ENCODE measurements at regions not wholly inside any gene's neighbourhood (a gene's known extent, or its start where the extent isn't known, plus 50 kb on each side); places are given as distances from the start of the nearest gene placed in this dataset.
"Not testable (repeated sequence)": the region's sequence is repeated elsewhere in the genome, so short reads cannot be mapped to it uniquely, and the experiment has no call there.

- H3K4ac ChIP-seq (replicated peaks; ENCODE audit: insufficient read length, low read depth, low read length) = not testable (repeated sequence)
Measured at GRCh38 chr7:149556525-149556924, 58.9 kb upstream of the ZNF746 start.

GRCh38 chr7:149554821-149555220 lies 57.2 kb upstream of the ZNF746 start:
- peaks cover 0 to 44% (median 21%) of the 10 kb centered on the region in 4 experiments; a peak in 6 of 8 replicates for H3K36me3 ChIP-seq (ENCODE audit: control insufficient read depth in 2 of 4, insufficient read depth in 4 of 4, low read length in 3 of 4)
- H4K91ac ChIP-seq (replicated peaks; ENCODE audit: insufficient read length, low read length); POLR2A ChIA-PET (ENCODE audit: partially characterized antibody); H2BK20ac ChIP-seq (ENCODE audit: low read length); H2BK5ac ChIP-seq (ENCODE audit: low read depth, low read length); H3K4ac ChIP-seq (replicated peaks; ENCODE audit: insufficient read length, low read depth, low read length); H3K27ac ChIP-seq (ENCODE audit: low read depth, low read length); H4K20me1 ChIP-seq (replicated peaks in 1 of 2; ENCODE audit: control insufficient read depth in 1 of 2, insufficient read depth in 2 of 2, low read length in 2 of 2); H4K8ac ChIP-seq (ENCODE audit: extremely low read depth, insufficient read depth, low read length); CTCF ChIA-PET (ENCODE audit: partially characterized antibody); H3K18ac ChIP-seq (ENCODE audit: extremely low read depth, low read length); H3K79me2 ChIP-seq (ENCODE audit: control insufficient read depth in 1 of 2, insufficient read depth in 2 of 2, low read length in 2 of 2); H3K4me1 ChIP-seq (replicated peaks in 1 of 4; ENCODE audit: control insufficient read depth in 3 of 4, insufficient read depth in 4 of 4, low read length in 3 of 4); H2AFZ ChIP-seq (ENCODE audit: low read length); FAIRE-seq; H3K23me2 ChIP-seq (ENCODE audit: low read depth, low read length); H4K5ac ChIP-seq (ENCODE audit: insufficient read length, low read depth, low read length); H3K4me3 ChIP-seq (ENCODE audit: extremely low read depth in 1 of 4, insufficient read depth in 2 of 4, low read depth in 3 of 4, low read length in 4 of 4); H2AK5ac ChIP-seq (ENCODE audit: low read depth, low read length); H3K14ac ChIP-seq (ENCODE audit: insufficient read length); H3K79me1 ChIP-seq (ENCODE audit: low read depth, low read length); H3K4me2 ChIP-seq (ENCODE audit: insufficient read depth in 1 of 2, low read depth in 2 of 2, low read length in 2 of 2); H2BK15ac ChIP-seq (ENCODE audit: low read length); H2BK12ac ChIP-seq (ENCODE audit: low read depth, low read length); H3K9ac ChIP-seq (replicated peaks in 1 of 4; ENCODE audit: extremely low read depth in 1 of 4, low read depth in 3 of 4, low read length in 3 of 4); H2BK120ac ChIP-seq (replicated peaks; ENCODE audit: low read depth, low read length); H3K27me3 ChIP-seq (replicated peaks in 1 of 4; ENCODE audit: control insufficient read depth in 3 of 4, extremely low read depth in 1 of 4, insufficient read depth in 3 of 4, low read length in 3 of 4); H3K23ac ChIP-seq (ENCODE audit: insufficient read length); H3K56ac ChIP-seq (replicated peaks; ENCODE audit: insufficient read length, low read depth, low read length); DNase-seq (ENCODE audit: low read depth in 1 of 2, low spot score in 2 of 2): not testable (repeated sequence)
- 80% methylated on average over 2 of the region's 31 CpGs; no CpG with 5 or more reads in 1 of the 2 experiments for whole genome bisulfite sequencing, 2 experiments (ENCODE audit: extremely low coverage in 1 of 2, insufficient coverage in 1 of 2, insufficient read length in 1 of 2, insufficient replicate concordance in 2 of 2, low coverage in 1 of 2, low lambda C conversion rate in 2 of 2, missing lambda C conversion rate in 1 of 2)
- H3K9me3 ChIP-seq (ENCODE audit: insufficient read depth in 2 of 2, low read depth in 1 of 2, low read length in 1 of 2) = peaks cover 0 to 13% of the 10 kb centered on the region in 2 experiments; a peak in 1 of 4 replicates

More at GRCh38 chr7:149556525-149556924, 58.9 kb upstream of the ZNF746 start:
- not testable (repeated sequence) for H3K18ac ChIP-seq (ENCODE audit: extremely low read depth, low read length); H3K23me2 ChIP-seq (ENCODE audit: low read depth, low read length); H3K9ac ChIP-seq (replicated peaks in 1 of 4; ENCODE audit: extremely low read depth in 1 of 4, low read depth in 3 of 4, low read length in 3 of 4); H3K79me2 ChIP-seq (ENCODE audit: control insufficient read depth in 1 of 2, insufficient read depth in 2 of 2, low read length in 2 of 2); H4K8ac ChIP-seq (ENCODE audit: extremely low read depth, insufficient read depth, low read length); H3K56ac ChIP-seq (replicated peaks; ENCODE audit: insufficient read length, low read depth, low read length); H4K91ac ChIP-seq (replicated peaks; ENCODE audit: insufficient read length, low read length); H3K4me3 ChIP-seq (ENCODE audit: extremely low read depth in 1 of 4, insufficient read depth in 2 of 4, low read depth in 3 of 4, low read length in 4 of 4); H2AK5ac ChIP-seq (ENCODE audit: low read depth, low read length); H3K27me3 ChIP-seq (replicated peaks in 1 of 4; ENCODE audit: control insufficient read depth in 3 of 4, extremely low read depth in 1 of 4, insufficient read depth in 3 of 4, low read length in 3 of 4); H4K5ac ChIP-seq (ENCODE audit: insufficient read length, low read depth, low read length); H3K14ac ChIP-seq (ENCODE audit: insufficient read length); H2BK15ac ChIP-seq (ENCODE audit: low read length); H2AFZ ChIP-seq (ENCODE audit: low read length); DNase-seq (ENCODE audit: low read depth in 1 of 2, low spot score in 2 of 2); H2BK120ac ChIP-seq (replicated peaks; ENCODE audit: low read depth, low read length); H4K20me1 ChIP-seq (replicated peaks in 1 of 2; ENCODE audit: control insufficient read depth in 1 of 2, insufficient read depth in 2 of 2, low read length in 2 of 2); H3K4me1 ChIP-seq (replicated peaks in 1 of 4; ENCODE audit: control insufficient read depth in 3 of 4, insufficient read depth in 4 of 4, low read length in 3 of 4); H3K4me2 ChIP-seq (ENCODE audit: insufficient read depth in 1 of 2, low read depth in 2 of 2, low read length in 2 of 2); H3K23ac ChIP-seq (ENCODE audit: insufficient read length); H3K79me1 ChIP-seq (ENCODE audit: low read depth, low read length); H2BK20ac ChIP-seq (ENCODE audit: low read length); H2BK12ac ChIP-seq (ENCODE audit: low read depth, low read length); H2BK5ac ChIP-seq (ENCODE audit: low read depth, low read length); FAIRE-seq; H3K27ac ChIP-seq (ENCODE audit: low read depth, low read length)
- CTCF ChIA-PET (ENCODE audit: partially characterized antibody) = interaction anchor here (2.3 kb wide), 1 partner anchor 11 kb away, joined by 4 read pairs; no protein-coding TSS in a partner anchor
- Histone ChIP-seq H3K36me3 (ENCODE audit: control insufficient read depth in 2 of 4, insufficient read depth in 4 of 4, low read length in 3 of 4) (peaks cover 0 to 28% (median 10%) of the 10 kb centered on the region in 4 experiments; a peak in 5 of 8 replicates), H3K9me3 (ENCODE audit: insufficient read depth in 2 of 2, low read depth in 1 of 2, low read length in 1 of 2) (peaks cover 0 to 13% of the 10 kb centered on the region in 2 experiments; a peak in 1 of 4 replicates)
- POLR2A ChIA-PET (ENCODE audit: partially characterized antibody) = interaction anchor here (1.0 kb wide), 1 partner anchor 13 kb away, joined by 4 read pairs; no protein-coding TSS in a partner anchor
- whole genome bisulfite sequencing, 2 experiments (ENCODE audit: extremely low coverage in 1 of 2, insufficient coverage in 1 of 2, insufficient read length in 1 of 2, insufficient replicate concordance in 2 of 2, low coverage in 1 of 2, low lambda C conversion rate in 2 of 2, missing lambda C conversion rate in 1 of 2) = 91% methylated on average over 4 of the region's 4 CpGs; no CpG with 5 or more reads in 1 of the 2 experiments

Data from H1 (cell line).